Smooth muscle cell (in vitro differentiated cells): ENCODE measurements at regions not wholly inside any gene's neighbourhood (a gene's known extent, or its start where the extent isn't known, plus 50 kb on each side); places are given as distances from the start of the nearest gene placed in this dataset.

Source experiments
- DNase-seq: peaks from one replicate; lab custom pipeline; 2025; ENCODE audit not compliant: unreplicated experiment; lab: John Stamatoyannopoulos, UW
- H2AFZ ChIP-seq: fragments of 200-600 bp; sonication (generic); 2 replicates; pipeline ENCODE4 v1.6.0; 2016; ENCODE audit warnings: antibody characterized with exemption, low read depth, mild to moderate bottlenecking
- H3F3A ChIP-seq: fragments of 200-600 bp; sonication (generic); 2 replicates; pipeline ENCODE4 v1.6.0; 2017; ENCODE audit warnings: antibody characterized with exemption, low read depth
- H3K27ac ChIP-seq: fragments of 200-600 bp; sonication (generic); 2 replicates; pipeline ENCODE4 v1.5.1; 2016; ENCODE audit warnings: low read depth, mild to moderate bottlenecking
- H3K27me3 ChIP-seq: fragments of 200-600 bp; sonication (generic); 2 replicates; pipeline ENCODE4 v1.6.1; 2016; ENCODE audit warnings: low read depth, mild to moderate bottlenecking
- H3K36me3 ChIP-seq: fragments of 200-600 bp; sonication (generic); 2 replicates; pipeline ENCODE4 v1.5.1; 2016; ENCODE audit warnings: low read depth
- H3K4me1 ChIP-seq: fragments of 200-600 bp; sonication (generic); 2 replicates; pipeline ENCODE4 v1.5.1; 2016; ENCODE audit warnings: low read depth
- H3K4me2 ChIP-seq: fragments of 200-600 bp; sonication (generic); 2 replicates; pipeline ENCODE4 v1.6.0; 2016; ENCODE audit warnings: mild to moderate bottlenecking
- H3K4me3 ChIP-seq: fragments of 200-600 bp; sonication (generic); 2 replicates; pipeline ENCODE4 v1.5.1; 2016; ENCODE audit warnings: mild to moderate bottlenecking
- H3K79me2 ChIP-seq: fragments of 200-600 bp; sonication (generic); 2 replicates; pipeline ENCODE4 v1.6.0; 2016; ENCODE audit warnings: low read depth, mild to moderate bottlenecking
- H3K9ac ChIP-seq: fragments of 200-600 bp; sonication (generic); 2 replicates; pipeline ENCODE4 v1.6.0; 2016; ENCODE audit warnings: low read depth
- H3K9me3 ChIP-seq: fragments of 200-600 bp; sonication (generic); replicated peaks from 2 replicates; pipeline ENCODE4 v1.5.1; 2016; ENCODE audit warnings: low read depth
- H4K20me1 ChIP-seq: fragments of 200-600 bp; sonication (generic); 2 replicates; pipeline ENCODE4 v1.6.0; 2016; ENCODE audit warnings: low read depth
- CTCF ChIP-seq: fragments of 200-600 bp; sonication (generic); IDR thresholded peaks from 2 replicates; pipeline ENCODE4 v1.5.1; 2017; ENCODE audit warnings: borderline replicate concordance, mild to moderate bottlenecking, antibody characterized with exemption; ENCODE audit not compliant: insufficient read depth, poor library complexity, severe bottlenecking
- WGBS: methylation state at CpG from one replicate; pipeline ENCODE4 v1.1.7; 2016; ENCODE audit warnings: low lambda C conversion rate; 5-methylcytosine and 5-hydroxymethylcytosine counted together

GRCh38 chr2:234735829-234736228, 216.0 kb upstream of the SH3BP4 start:
- Histone ChIP-seq H2AFZ (no peak overlapping the region), H3K9me3 (peaks cover 7% of the 10 kb centered on the region), H3K4me1 (no peaks in the 10 kb centered on the region), H3K27me3 (no peaks in the 10 kb centered on the region), H3K4me3 (no peak overlapping the region), H3K36me3 (no peaks in the 10 kb centered on the region), H4K20me1 (no peaks in the 10 kb centered on the region), H3F3A (no peaks in the 10 kb centered on the region), H3K27ac (no peak overlapping the region), H3K79me2 (no peaks in the 10 kb centered on the region), H3K4me2 (no peak overlapping the region), H3K9ac (no peak overlapping the region)
- DNase-seq: no peak
- WGBS: 95% methylated on average over 2 of the region's 2 CpGs
- TF ChIP-seq CTCF: no peak

GRCh38 chr2:234733795-234734600, 217.8 kb upstream of the SH3BP4 start:
- Histone ChIP-seq H2AFZ (no peak overlapping the region), H3K4me1 (no peaks in the 10 kb centered on the region), H3K4me2 (no peak overlapping the region), H3K27ac (no peak overlapping the region), H3K27me3 (no peaks in the 10 kb centered on the region), H3F3A (no peaks in the 10 kb centered on the region), H4K20me1 (no peaks in the 10 kb centered on the region), H3K4me3 (no peak overlapping the region), H3K9me3 (peaks cover 7% of the 10 kb centered on the region), H3K9ac (no peak overlapping the region), H3K79me2 (no peaks in the 10 kb centered on the region), H3K36me3 (no peaks in the 10 kb centered on the region)
- no peak for DNase-seq
- WGBS: 81% methylated on average over 6 of the region's 6 CpGs
- TF ChIP-seq CTCF: no peak

GRCh38 chr2:234733093-234733489, 218.7 kb upstream of the SH3BP4 start:
- Histone ChIP-seq H3K4me2 (no peak overlapping the region), H4K20me1 (no peaks in the 10 kb centered on the region), H3K4me3 (no peak overlapping the region), H3K27me3 (no peaks in the 10 kb centered on the region), H3K9me3 (peaks cover 7% of the 10 kb centered on the region), H2AFZ (no peak overlapping the region), H3K36me3 (no peaks in the 10 kb centered on the region), H3K27ac (no peak overlapping the region), H3K4me1 (no peaks in the 10 kb centered on the region), H3K9ac (no peak overlapping the region), H3K79me2 (no peaks in the 10 kb centered on the region), H3F3A (no peaks in the 10 kb centered on the region)
- 93% methylated on average over 6 of the region's 6 CpGs for WGBS
- TF ChIP-seq CTCF: no peak
- DNase-seq: no peak
